ENCODE measurements at regions not wholly inside any gene's neighbourhood (a gene's known extent, or its start where the extent isn't known, plus 50 kb on each side); places are given as distances from the start of the nearest gene placed in this dataset.

- intact Hi-C loops (cut with DNase I; ENCODE audit: low total_unique reads): no loop called here
- H3K36me3 ChIP-seq: no peaks in the 10 kb centered on the region
- no peaks in the 10 kb centered on the region for H3K27me3 ChIP-seq
- no peak overlapping the region for H3K4me3 ChIP-seq
- H3K4me1 ChIP-seq: no peaks in the 10 kb centered on the region
- H3K27ac ChIP-seq: no peak overlapping the region
- no peak for DNase-seq
- no peaks in the 10 kb centered on the region for H3K9me3 ChIP-seq
- TF ChIP-seq CTCF (IDR thresholded peaks at IDR 0.05) (no peak), POLR2A (IDR thresholded peaks at IDR 0.05) (no peak)
Observed at GRCh38 chr4:81665045-81665444, 193.3 kb upstream of the RASGEF1B start.

- H3K9me3 ChIP-seq: no peaks in the 10 kb centered on the region
- H3K4me3 ChIP-seq: no peak overlapping the region
Observed at GRCh38 chr4:81664079-81664478, 192.4 kb upstream of the RASGEF1B start.

GRCh38 chr4:81663368-81663767 lies 191.7 kb upstream of the RASGEF1B start:
- Histone ChIP-seq H3K9me3 (no peaks in the 10 kb centered on the region), H3K36me3 (no peaks in the 10 kb centered on the region), H3K27me3 (no peaks in the 10 kb centered on the region), H3K4me1 (no peaks in the 10 kb centered on the region), H3K27ac (no peak overlapping the region), H3K4me3 (no peak overlapping the region)
- no peak for DNase-seq
- intact Hi-C loops (cut with DNase I; ENCODE audit: low total_unique reads): no loop called here
- no peak for TF ChIP-seq CTCF (IDR thresholded peaks at IDR 0.05)
- TF ChIP-seq POLR2A (IDR thresholded peaks at IDR 0.05): no peak

More at GRCh38 chr4:81664079-81664478, 192.4 kb upstream of the RASGEF1B start:
- Histone ChIP-seq H3K36me3 (no peaks in the 10 kb centered on the region), H3K27ac (peak overlapping the region in 1 of 2 donors; percentile 50), H3K4me1 (no peaks in the 10 kb centered on the region), H3K27me3 (no peaks in the 10 kb centered on the region)
- DNase-seq: no peak
- intact Hi-C loops (cut with DNase I; ENCODE audit: low total_unique reads): no loop called here
- TF ChIP-seq CTCF (IDR thresholded peaks at IDR 0.05) (no peak), POLR2A (IDR thresholded peaks at IDR 0.05) (no peak)

GRCh38 chr4:81659051-81659450 lies 187.3 kb upstream of the RASGEF1B start:
- intact Hi-C loops (cut with DNase I; ENCODE audit: low total_unique reads): no loop called here
- TF ChIP-seq POLR2A (IDR thresholded peaks at IDR 0.05) (no peak), CTCF (IDR thresholded peaks at IDR 0.05) (no peak)
- Histone ChIP-seq H3K27ac (no peak overlapping the region), H3K4me1 (no peaks in the 10 kb centered on the region), H3K9me3 (no peaks in the 10 kb centered on the region), H3K36me3 (no peaks in the 10 kb centered on the region), H3K27me3 (no peaks in the 10 kb centered on the region), H3K4me3 (no peak overlapping the region)
- no peak for DNase-seq

- TF ChIP-seq CTCF (IDR thresholded peaks at IDR 0.05) (no peak), POLR2A (IDR thresholded peaks at IDR 0.05) (no peak)
- Histone ChIP-seq H3K27me3 (no peaks in the 10 kb centered on the region), H3K9me3 (no peaks in the 10 kb centered on the region), H3K4me3 (no peak overlapping the region), H3K36me3 (no peaks in the 10 kb centered on the region), H3K4me1 (no peaks in the 10 kb centered on the region), H3K27ac (no peak overlapping the region)
- no peak for DNase-seq
- intact Hi-C loops (cut with DNase I; ENCODE audit: low total_unique reads): no loop called here
Observed at GRCh38 chr4:81652069-81652478, 180.4 kb upstream of the RASGEF1B start.
